ENCODE measurements at regions not wholly inside any gene's neighbourhood (a gene's known extent, or its start where the extent isn't known, plus 50 kb on each side); places are given as distances from the start of the nearest gene placed in this dataset.

DNA sequence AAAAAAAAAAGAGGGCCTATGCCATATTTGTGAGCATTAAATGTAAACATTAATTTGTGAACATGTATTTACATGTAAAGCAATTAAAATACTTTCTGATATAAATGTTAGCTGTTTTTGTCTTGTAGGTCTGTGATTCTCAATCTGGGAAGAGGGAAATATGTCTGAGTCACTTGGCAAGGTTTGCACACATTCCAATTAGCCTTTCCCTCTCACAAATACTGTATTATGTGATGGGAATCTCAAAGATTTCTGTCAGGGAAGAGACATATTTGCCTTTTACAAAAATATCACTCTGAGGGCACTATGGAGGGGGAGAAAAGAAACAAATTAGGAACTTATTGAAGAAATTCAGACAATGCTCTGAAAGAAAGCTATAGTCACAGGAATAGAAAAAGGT, 483.6 kb downstream of the GBE1 start:
- TF ChIP-seq, protein P1, sequence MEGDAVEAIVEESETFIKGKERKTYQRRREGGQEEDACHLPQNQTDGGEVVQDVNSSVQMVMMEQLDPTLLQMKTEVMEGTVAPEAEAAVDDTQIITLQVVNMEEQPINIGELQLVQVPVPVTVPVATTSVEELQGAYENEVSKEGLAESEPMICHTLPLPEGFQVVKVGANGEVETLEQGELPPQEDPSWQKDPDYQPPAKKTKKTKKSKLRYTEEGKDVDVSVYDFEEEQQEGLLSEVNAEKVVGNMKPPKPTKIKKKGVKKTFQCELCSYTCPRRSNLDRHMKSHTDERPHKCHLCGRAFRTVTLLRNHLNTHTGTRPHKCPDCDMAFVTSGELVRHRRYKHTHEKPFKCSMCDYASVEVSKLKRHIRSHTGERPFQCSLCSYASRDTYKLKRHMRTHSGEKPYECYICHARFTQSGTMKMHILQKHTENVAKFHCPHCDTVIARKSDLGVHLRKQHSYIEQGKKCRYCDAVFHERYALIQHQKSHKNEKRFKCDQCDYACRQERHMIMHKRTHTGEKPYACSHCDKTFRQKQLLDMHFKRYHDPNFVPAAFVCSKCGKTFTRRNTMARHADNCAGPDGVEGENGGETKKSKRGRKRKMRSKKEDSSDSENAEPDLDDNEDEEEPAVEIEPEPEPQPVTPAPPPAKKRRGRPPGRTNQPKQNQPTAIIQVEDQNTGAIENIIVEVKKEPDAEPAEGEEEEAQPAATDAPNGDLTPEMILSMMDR (IDR thresholded peaks at IDR 0.05), result no peak
- no peak for TF ChIP-seq SIN3A (IDR thresholded peaks at IDR 0.05; ENCODE audit: borderline replicate concordance, insufficient read depth, low read depth, low read length)
- no peak for TF ChIP-seq POLR2AphosphoS5 (IDR thresholded peaks at IDR 0.05; ENCODE audit: low read depth, low read length)
- TF ChIP-seq, protein P2, sequence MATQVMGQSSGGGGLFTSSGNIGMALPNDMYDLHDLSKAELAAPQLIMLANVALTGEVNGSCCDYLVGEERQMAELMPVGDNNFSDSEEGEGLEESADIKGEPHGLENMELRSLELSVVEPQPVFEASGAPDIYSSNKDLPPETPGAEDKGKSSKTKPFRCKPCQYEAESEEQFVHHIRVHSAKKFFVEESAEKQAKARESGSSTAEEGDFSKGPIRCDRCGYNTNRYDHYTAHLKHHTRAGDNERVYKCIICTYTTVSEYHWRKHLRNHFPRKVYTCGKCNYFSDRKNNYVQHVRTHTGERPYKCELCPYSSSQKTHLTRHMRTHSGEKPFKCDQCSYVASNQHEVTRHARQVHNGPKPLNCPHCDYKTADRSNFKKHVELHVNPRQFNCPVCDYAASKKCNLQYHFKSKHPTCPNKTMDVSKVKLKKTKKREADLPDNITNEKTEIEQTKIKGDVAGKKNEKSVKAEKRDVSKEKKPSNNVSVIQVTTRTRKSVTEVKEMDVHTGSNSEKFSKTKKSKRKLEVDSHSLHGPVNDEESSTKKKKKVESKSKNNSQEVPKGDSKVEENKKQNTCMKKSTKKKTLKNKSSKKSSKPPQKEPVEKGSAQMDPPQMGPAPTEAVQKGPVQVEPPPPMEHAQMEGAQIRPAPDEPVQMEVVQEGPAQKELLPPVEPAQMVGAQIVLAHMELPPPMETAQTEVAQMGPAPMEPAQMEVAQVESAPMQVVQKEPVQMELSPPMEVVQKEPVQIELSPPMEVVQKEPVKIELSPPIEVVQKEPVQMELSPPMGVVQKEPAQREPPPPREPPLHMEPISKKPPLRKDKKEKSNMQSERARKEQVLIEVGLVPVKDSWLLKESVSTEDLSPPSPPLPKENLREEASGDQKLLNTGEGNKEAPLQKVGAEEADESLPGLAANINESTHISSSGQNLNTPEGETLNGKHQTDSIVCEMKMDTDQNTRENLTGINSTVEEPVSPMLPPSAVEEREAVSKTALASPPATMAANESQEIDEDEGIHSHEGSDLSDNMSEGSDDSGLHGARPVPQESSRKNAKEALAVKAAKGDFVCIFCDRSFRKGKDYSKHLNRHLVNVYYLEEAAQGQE (IDR thresholded peaks at IDR 0.05; ENCODE audit: insufficient read depth in 1 of 2, low read depth in 2 of 2, low read length in 1 of 2), result no peak

Measured in Panc1 (cell line).